GM18907 (cell line): ENCODE measurements at regions not wholly inside any gene's neighbourhood (a gene's known extent, or its start where the extent isn't known, plus 50 kb on each side); places are given as distances from the start of the nearest gene placed in this dataset.
A peak's percentile ranks its signal among the peaks of the same experiment; 100 is the strongest.
"Not testable (repeated sequence)": the region's sequence is repeated elsewhere in the genome, so short reads cannot be mapped to it uniquely, and the experiment has no call there.

Source experiments
- ATAC-seq: cut with Tn5 transposase; IDR thresholded peaks from one replicate; pipeline ENCODE4 v1.9.1; 2021; ENCODE audit warnings: mild to moderate bottlenecking, moderate library complexity; ENCODE audit not compliant: unreplicated experiment

DNA sequence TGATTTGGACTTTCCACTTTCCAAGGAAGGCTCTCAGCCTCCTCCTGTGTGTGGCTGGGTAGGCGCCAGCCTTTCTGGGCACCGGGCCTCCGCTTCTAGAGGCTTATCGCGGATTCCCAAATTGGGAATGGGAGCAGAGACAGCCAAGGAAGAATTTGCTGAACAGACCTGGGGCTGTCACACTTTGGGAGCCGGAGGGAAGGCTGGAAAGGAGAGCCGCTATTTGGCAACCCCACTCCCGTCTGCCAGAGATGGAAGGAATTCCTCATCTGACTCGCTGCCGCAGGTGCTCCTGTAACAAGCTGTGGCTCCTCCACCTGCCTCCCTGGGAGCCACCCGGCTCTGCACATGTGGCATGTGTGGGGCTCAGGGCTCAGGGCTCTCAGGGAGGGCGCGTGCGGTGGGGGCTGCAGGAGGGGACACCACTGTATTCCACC, 50.8 kb upstream of the ECHDC3 start:
- ATAC-seq: no peak

DNA sequence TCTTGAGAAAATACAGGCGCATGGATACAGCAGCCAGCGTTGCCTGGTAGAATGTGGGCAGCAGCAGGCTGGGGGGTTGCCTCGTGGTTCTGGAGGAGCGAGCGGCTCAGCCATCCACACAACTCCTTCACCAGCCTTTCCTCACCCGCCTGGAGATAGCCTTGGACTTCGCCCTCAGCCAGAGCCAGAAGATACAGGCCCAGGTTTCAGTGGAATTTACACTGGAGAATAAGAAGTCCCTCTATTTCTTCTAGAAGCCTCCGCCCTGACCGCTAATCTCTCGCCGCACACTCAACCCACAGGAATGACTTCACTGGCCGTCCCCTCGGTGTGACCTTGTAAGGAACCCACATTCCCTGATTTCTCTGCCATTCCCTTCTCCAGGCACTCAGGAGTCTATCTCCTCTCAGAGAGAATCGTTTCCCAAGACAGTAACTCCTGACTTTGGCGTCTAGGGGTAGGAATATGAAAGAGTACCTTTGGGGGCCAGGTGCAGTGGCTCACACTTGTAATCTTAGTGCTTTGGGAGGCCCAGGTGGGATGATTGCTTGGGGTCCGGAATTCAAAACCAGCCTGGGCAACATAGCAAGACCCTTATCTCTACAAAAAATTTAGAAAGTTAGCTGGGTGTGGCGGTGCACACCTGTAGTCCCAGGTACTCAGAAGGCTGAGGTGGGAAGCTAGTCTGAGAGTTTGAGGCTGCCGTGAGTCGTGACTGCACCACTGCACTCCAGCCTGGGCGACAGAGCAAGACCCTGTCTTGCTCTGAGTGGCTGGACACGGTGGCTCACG, 52.0 kb upstream of the ECHDC3 start:
- no peak for ATAC-seq

DNA sequence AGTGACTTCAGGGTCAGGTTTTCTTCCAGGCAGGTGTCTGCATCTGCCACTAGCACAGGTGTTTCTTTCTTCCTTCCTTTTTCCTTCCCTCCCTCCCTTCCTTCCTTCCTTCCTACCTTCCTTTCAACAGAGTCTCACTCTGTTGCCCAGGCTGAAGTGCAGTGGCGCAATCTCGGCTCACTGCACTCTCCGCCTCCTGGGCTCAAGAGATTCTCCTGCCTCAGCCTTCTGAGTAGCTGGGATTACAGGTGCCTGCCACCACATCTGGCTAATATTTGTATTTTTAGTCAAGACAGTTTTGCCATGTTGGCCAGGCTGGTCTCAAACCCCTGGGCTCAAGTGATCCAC, 53.8 kb upstream of the ECHDC3 start:
- ATAC-seq: not testable (repeated sequence)

DNA sequence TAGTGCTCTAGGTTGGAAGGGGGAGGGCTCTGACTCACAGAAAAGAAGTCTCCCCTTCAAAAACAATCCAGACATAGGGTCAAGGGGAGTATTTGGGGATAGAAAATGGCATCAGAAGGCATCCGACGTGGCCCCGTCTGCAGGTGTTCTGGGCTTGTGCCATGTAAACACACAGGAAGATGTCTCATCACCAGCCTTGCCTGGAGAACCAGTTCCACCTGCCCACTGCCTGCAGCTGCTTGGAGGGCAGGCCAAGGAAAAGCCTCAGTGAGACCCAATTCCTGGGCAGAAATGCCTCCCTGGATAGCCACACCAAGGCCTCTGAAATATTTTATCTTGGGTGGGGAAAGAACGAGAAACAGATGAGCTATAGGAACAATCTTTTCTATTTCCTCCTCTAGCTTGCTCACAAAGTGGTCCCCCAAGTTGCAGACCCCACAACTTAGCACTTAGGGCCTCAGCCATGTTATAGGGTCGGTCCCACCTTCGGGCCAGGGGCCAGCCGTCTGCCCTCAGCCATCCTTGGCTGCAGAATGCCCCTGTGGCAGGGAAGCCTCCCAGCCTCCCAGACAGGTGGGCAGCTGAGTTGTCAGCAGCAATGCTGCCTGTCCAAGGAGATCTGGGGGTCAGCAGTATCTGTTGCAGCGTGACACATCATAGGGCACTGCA, 54.3 kb upstream of the ECHDC3 start:
- ATAC-seq: no peak

DNA sequence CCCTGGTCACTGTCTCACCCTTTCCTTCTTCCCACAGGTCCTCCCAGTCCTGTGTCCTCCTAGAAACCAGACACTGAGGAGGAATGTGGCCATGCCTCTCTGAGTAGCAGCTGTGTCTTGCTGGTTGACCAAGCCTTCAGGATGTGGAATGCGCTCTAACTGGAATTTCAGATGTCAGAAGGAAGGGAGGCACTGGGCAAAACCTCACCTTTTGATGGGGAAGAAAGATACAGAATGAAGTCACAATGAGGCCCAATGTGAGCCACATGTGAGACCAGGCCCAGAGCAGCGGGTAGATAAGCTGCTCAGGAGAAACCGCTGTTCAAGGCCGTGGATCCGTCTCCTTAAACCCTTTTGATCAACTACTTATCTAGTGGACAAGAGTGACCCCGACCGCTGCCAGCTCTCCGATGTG, 54.8 kb upstream of the ECHDC3 start:
- ATAC-seq: no peak

DNA sequence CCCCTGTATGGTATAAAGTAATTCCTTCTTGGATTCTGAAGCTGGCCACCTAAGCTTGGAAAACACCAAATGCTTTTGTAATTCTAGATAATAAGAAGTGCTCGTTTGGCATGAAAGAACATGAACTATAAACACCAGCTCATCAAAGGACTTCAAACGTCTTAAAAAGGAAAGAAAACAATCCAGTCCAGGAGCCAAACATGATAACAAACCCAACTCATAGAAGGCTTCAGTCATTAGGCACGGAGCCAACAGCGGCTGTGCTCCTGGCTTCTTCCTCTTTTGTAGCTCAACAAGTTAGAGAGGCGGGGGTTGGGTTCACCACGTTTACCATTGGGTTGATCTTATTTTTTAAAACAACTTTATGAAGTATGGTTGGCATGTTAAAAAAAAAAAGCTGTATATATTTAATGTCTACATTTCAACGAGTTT, 56.4 kb upstream of the ECHDC3 start:
- ATAC-seq: no peak

DNA sequence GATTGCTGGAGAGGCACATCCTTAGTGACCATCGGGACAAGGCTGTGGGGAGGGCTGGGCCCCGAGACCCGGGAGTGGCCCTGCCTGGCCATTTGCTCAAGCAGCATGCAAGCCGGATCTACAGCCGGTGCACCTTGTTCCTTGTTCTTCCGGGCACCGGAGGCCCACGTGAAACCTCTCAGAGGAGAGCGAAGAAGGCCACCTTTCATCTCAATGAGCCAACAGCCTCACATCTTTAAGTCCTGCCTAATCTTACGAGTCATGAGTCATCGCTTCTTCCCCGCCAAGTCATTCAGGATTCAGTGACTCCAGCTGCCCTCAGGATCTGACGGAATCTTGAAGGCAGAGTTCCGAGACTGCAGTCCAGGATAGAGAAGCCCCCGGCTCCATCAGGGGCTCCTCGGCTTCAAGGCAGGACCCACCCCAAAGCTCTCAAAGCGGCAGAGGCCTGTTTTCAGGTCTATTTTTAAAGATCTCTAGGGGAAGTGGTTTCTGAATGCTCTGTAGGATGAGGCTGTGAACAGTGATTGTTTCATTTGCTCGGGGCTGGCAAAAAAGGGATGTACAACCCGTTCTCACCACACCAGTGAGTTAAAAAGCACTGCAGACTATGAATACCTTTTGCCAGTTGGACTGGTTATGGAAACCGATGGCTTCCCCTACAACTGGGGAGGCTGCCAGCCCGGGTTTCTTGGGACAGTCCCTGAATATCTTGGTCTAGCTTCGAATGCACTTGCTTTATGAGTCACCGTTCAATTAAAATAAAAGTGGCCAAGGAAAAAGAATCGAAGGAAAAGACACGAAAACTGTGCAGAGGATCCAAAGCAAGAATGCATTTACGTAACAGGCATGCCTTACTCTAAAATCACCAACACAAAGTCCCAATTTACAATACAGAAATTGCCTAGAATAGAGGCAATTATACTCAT, 57.2 kb upstream of the ECHDC3 start:
- peak; percentile 70 for ATAC-seq

DNA sequence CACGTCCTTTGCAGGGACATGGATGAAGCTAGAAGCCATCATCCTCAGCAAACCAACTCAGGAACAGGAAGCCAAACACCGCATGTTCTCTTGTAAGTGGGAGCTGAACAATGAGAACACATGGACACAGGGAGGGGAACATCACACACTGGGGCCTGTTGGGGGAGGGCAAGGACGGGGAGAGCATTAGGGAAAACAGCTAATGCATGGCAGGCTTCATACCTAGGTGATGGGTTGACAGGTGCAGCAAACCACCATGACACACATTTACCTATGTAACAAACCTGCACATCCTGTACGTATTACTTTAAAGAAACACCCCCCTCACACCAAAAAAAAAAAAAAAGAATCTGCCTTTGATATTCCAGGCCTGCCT, 57.9 kb upstream of the ECHDC3 start:
- peak; percentile 9 for ATAC-seq

DNA sequence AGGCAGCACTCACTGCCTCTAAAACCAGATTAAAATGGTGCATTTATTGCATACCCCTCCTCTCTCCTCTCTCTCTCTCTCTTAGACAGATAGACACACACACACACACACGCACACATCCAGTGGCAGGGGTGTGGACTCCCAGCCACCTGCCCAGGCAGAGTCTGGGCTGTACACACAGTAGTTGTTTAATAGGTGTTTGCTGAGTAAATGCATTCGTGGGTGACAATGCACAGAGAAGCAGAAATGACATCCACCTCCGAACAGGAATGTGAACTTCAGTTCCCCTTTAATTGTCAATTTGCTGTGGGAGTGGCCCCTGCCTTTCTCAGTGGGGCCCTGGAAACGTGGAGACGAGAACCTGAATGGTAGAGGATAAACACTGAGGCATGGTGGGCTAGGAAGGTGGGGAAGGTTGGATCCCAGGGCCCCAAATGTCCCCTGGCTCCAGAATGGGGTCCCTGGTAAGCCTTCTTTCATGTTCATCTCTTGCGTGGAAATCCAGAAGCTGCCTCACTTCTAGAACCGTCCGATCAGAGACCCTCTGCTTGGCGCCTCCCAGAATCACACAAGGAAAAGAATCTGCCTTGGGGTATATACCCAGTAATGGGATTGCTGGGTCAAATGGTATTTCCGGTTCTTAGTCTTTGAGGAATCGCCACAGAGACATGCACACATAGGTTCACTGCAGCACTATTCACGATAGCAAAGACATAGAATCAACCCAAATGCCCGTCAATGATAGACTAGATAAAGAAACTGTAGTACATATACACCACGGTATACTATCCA, 58.5 kb upstream of the ECHDC3 start:
- ATAC-seq: no peak

DNA sequence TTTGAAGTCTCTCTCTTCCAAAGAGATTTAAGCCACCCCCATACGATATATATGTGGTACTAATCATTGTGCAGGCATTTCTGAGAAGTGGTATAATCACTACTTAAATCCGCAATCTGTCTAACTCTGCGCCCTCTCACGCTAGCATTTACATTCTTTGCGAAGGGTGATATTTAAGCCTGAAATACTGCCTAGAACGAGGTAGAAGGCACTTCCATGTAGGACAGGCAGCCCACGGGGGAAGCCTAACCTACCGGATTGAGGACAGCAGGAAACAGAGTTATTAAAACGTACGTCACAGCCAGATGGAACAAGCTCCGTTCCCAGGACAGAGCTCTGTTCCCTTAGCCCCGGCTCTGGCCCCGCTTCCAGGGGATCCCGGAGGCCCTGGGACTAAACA, 59.3 kb upstream of the ECHDC3 start:
- ATAC-seq: no peak

DNA sequence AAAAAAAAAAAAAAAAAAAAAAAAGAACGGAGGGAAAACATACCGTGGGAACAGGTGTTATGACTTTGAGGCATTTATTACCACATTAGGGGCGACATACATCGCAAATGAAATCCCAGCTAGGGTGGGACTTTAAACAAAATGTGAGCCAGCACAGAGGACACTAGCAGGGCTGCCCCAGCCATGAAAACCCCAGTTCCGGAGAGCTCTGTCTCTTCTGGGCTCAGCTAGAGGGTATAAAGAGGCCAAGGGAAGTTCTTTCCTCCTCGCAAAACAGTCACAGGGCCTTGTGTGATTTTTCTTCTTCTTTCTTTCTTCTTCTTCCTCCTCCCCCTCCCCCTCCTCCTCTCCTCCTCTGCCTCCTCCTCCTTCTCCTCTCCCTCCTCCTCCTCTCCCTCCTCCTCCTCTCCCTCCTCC, 59.9 kb upstream of the ECHDC3 start:
- no peak for ATAC-seq

DNA sequence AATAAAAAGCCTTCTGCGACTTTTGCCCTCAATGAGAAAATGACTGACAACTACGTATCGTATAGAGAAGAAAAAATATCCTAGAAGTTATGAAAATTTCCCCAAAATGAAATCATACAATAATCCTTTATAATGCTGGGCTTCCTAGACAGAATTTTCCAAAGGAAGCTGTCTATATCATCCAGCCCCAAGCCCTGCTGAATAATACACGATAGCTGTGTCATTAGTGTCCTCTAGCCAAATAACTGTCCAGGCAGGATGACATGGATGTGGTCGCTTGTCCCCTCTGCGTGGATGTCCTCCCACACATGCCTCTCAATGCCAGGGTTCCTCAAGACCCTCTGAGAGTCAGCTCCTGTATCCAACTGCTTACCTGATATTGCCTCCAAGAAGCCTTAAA, 61.7 kb upstream of the ECHDC3 start:
- ATAC-seq: no peak

DNA sequence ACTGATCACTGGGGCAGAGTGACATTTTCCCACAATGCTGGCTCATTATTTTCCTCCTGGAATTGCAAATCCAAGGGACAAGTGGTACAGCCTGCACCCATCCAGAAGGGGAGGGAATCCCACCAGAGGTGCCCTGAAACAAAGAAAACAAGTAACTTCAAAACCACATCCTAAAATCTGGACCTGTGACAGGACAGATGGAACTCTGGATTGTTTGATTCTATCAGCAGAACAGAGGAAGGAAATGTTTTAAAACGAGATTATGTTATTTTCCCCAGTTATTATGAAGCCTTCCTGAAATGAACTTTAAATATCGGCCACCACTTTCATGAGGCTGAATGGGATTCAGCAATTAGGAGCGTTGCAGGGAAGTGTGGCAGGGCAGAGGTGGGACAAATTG, 62.2 kb upstream of the ECHDC3 start:
- ATAC-seq: no peak

DNA sequence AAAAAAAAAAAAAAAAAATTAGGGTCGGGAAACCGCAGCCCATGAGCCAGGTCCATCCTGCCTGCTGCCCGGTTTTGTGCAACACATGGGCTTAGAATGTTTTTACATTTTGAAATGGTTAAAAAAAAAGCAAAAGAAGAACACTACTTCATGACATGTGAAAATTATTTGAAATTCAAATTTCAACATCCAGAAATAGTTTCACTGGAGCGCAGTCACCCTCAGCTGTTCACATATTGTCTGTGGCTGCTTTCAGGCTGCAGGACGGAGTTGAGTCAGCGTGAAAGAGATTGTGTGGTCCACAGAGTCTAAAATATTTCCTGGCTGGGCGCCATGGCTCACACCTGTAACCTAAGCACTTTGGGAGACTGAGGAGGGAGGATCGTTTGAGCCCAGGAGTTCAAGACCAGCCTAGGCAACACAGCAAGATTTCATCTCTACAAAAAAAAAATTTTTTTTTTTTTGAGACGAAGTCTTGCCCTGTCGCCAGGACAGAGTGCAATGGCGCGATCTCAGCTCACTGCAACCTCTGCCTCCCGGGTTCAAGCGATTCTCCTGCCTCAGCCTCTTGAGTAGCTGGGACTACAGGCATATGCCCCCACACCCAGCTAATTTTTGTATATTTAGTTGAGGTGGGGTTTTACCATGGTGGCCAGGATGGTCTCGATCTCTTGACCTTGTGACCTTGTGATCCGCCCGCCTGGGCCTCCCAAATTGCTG, 63.9 kb upstream of the ECHDC3 start:
- ATAC-seq: peak; percentile 89

DNA sequence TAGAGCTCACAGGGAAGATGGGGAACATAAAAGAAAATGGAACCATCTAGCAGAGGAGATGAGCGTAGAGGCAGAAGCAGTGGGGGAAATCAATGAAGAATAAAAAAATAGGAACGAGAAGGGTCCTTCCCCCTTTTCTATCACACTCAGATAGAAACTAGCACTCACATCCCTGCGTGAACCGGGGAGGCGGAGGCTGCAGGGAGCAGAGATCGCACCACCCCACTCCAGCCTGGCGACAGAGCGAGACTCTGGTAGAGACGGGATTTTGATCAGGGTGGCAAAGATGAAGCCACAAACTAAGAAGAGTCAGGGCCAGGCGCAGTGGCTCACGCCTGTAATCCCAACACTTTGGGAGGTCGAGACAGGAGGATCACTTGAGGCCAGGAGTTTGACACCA, 64.7 kb upstream of the ECHDC3 start:
- peak; percentile 20 for ATAC-seq

DNA sequence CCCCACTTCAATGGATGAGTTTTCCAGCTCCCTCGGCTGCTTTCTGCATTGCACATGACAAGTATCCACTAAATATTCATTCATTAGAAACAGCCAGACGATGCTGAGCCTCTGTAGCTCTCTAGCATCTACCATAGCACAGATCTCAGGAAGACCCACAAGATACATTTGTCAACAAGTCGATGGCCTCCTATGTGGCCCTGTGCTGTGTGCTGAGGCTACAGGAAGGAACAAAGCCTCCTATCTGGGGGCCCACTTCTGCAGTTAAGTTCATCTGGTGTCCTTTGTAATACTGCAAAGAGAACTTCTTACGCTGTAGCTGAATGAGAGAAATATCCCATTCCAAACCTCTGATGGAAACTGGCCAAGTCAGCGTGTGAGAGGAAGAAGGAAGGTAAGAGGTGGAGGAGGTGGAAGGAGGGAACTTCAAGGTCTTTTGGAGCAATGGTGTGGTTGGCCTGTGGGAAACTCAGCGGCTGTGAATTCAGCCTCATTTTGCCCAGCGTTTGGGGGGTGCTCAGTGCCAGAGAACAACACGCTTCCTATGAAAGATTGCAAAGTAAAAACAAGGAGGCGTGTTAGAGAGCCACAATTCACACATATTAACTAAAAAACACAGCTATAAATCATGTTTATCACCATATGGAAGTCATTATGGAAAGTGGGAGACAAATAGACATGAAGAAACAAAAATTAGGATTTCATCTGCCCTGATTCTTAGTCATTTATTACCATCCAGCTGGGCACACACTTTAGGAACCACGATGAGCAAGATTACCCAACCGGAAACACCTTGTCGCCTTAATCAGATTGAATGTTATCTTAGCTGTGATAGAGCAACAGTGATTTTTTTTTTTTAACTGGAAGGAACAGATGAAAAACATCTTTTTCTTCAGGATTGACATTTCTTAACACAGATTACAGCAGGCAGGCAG, 62.2 kb upstream of the USP6NL start:
- no peak for ATAC-seq

DNA sequence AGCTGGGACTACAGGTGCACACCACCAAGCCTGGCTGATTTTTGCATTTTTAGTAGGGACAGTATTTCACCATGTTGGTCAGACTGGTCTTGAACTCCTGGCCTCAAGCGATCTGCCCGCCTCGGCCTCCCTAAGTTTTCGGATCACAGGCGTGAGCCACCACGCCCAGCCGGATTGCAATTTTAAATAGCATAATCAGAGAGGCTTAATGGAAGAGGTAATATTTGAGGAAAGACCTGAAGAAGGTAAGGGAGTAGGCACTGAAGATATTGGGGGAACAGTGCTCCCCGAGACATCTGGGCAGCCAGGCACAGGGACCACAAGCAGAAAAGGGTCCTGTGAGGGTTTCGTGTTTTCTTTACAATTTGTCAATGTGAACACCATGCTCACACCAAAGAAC, 61.4 kb upstream of the USP6NL start:
- ATAC-seq: no peak

DNA sequence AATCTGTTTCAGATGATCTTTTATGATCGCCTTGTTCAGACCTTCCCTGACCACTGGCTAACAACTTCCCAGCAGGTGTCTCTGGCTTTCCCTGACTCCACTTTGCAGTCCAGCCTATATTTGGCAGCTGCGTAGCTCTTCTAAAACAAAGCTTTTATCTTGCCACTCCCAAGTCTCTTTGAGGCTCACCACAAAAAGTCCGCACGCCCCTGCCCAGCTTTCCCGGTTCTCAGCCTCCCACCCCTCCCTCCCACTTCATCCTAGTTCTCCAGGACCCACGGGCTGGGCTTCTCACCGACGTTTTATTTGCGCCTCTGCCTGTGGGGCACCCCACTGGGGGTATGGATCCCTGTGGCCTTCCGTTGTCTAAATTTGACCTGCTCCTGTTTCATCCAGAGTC, 58.9 kb upstream of the USP6NL start:
- no peak for ATAC-seq
